Prostate gland (tissue), 2 donors: ENCODE measurements at regions not wholly inside any gene's neighbourhood (a gene's known extent, or its start where the extent isn't known, plus 50 kb on each side); places are given as distances from the start of the nearest gene placed in this dataset.

Experiments used
- DNase-seq: peaks from one replicate; pipeline ENCODE4 v3.0.0-alpha.2; 2019; ENCODE audit warnings: low spot score
- H3K27ac ChIP-seq, 2 donors: fragments of 200-600 bp; sonication (generic); 2 replicates each; pipeline ENCODE4 v1.5.1; 2017 to 2019
- H3K27me3 ChIP-seq: fragments of 200-600 bp; sonication (generic); replicated peaks from 2 replicates; pipeline ENCODE4 v1.5.1; 2019; ENCODE audit not compliant: insufficient read depth
- H3K36me3 ChIP-seq, 2 donors: fragments of 200-600 bp; sonication (generic); 1 replicate in 1 of 2; 2 replicates in 1 of 2; pipeline versions ENCODE4 v1.5.1 to v1.8.1; 2017 to 2019
- H3K4me1 ChIP-seq: fragments of 200-600 bp; sonication (generic); replicated peaks from 2 replicates; pipeline ENCODE4 v1.5.1; 2019
- H3K4me3 ChIP-seq, 2 donors: fragments of 200-600 bp; sonication (generic); 2 replicates each; pipeline ENCODE4 v1.5.1; 2017 to 2019
- H3K9me3 ChIP-seq: fragments of 200-600 bp; sonication (generic); 2 replicates; pipeline ENCODE4 v1.5.1; 2017
- POLR2A ChIP-seq: fragments of 450-650 bp; IDR thresholded peaks from one replicate; pipeline ENCODE4 v1.6.1; 2016; ENCODE audit warnings: antibody characterized with exemption, mild to moderate bottlenecking
- POLR2AphosphoS5 ChIP-seq: sonication (generic); formaldehyde crosslinking; IDR thresholded peaks from one replicate; pipeline ENCODE4 v1.6.1; 2017; ENCODE audit warnings: antibody characterized with exemption
- WGBS: methylation state at CpG from one replicate; pipeline ENCODE4 v1.1.5; 2018; 5-methylcytosine and 5-hydroxymethylcytosine counted together
- intact Hi-C: fragments of 100-400 bp; cut with DNase I; formaldehyde crosslinking; loops from one replicate; pipeline ENCODE4 v1.14.2; 2022
- TF ChIP-seq, protein P1 (sequence below), 4 experiments: fragments of 200-600 bp in 2 of 4; fragments of 450-650 bp in 2 of 4; sonication (generic) in 2 of 4; IDR thresholded peaks; 1 replicate in 3 of 4; 2 replicates in 1 of 4; pipeline ENCODE4 v1.5.1; 2016 to 2019; ENCODE audit warnings: antibody characterized with exemption in 4 of 4, mild to moderate bottlenecking in 2 of 4, moderate library complexity in 2 of 4

DNA sequence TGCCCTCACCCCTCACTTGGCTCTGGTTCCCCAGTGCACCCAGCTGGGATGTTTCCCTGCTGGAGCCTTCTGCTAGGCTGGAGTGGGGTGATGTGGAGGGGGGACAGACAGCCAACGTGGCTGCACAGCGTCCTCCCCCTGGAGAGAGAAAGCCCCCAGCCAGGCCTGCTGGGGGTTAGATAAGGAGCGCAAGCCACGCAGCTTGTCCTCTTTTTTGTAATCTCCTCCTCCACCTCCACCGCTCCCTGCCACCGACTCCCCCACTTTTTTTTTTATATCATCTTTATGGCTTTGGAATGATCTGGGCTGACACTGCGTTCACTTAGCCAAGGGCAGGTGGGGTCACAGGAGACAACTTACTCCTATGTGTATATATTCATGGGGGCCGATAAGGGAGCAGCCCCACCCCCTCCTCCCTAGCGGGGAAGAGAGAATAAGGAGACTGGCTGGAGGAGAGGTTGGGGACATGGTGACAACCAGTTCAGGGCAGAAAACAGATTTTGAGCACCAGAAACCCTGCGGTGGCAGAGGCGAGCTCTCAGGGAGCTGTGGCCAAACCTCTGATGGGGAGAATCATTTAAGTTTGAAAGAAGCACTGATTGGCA, 169.9 kb upstream of the LHX5 start:
- WGBS = 19% methylated on average over 11 of the region's 11 CpGs
- Histone ChIP-seq H3K4me1 (no peaks in the 10 kb centered on the region), H3K36me3 (no peaks in the 10 kb centered on the region), H3K27ac (no peak overlapping the region), H3K4me3 (no peak overlapping the region), H3K27me3 (peaks cover 16% of the 10 kb centered on the region), H3K9me3 (no peaks in the 10 kb centered on the region)
- intact Hi-C loops = no loop called here
- no peak for DNase-seq
- TF ChIP-seq POLR2A (no peak), POLR2AphosphoS5 (no peak)
- TF ChIP-seq, protein P1, sequence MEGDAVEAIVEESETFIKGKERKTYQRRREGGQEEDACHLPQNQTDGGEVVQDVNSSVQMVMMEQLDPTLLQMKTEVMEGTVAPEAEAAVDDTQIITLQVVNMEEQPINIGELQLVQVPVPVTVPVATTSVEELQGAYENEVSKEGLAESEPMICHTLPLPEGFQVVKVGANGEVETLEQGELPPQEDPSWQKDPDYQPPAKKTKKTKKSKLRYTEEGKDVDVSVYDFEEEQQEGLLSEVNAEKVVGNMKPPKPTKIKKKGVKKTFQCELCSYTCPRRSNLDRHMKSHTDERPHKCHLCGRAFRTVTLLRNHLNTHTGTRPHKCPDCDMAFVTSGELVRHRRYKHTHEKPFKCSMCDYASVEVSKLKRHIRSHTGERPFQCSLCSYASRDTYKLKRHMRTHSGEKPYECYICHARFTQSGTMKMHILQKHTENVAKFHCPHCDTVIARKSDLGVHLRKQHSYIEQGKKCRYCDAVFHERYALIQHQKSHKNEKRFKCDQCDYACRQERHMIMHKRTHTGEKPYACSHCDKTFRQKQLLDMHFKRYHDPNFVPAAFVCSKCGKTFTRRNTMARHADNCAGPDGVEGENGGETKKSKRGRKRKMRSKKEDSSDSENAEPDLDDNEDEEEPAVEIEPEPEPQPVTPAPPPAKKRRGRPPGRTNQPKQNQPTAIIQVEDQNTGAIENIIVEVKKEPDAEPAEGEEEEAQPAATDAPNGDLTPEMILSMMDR (IDR thresholded peaks at IDR 0.05) = no peak

DNA sequence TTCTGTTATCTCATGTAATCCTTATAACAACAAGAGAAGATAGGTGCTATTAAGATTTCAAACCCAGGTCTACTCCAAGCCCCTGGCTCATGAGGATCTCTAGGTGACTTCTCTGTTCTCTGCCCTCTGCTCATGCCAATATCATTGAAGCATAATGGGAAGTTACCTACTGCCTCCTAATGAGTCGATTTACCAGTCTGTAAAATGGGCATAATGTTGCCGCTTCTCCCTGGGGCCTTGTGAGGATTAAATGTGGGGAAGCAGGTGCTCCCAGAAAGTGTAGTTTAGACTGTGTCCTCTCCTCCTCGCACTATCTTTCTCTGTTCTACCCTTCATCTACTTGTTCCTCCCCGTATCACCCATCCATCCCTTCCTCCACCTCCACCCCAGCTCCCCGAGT, 169.2 kb upstream of the LHX5 start:
- intact Hi-C loops = no loop called here
- no peak overlapping the region for H3K27ac ChIP-seq
- no peak overlapping the region for H3K4me3 ChIP-seq
- TF ChIP-seq, protein P1 (IDR thresholded peaks at IDR 0.05) = no peak
- TF ChIP-seq POLR2AphosphoS5 (no peak), POLR2A (no peak)
- no peaks in the 10 kb centered on the region for H3K9me3 ChIP-seq
- 67% methylated on average over 5 of the region's 5 CpGs for WGBS
- no peaks in the 10 kb centered on the region for H3K36me3 ChIP-seq
- no peaks in the 10 kb centered on the region for H3K4me1 ChIP-seq
- H3K27me3 ChIP-seq = peaks cover 16% of the 10 kb centered on the region
- DNase-seq = no peak

DNA sequence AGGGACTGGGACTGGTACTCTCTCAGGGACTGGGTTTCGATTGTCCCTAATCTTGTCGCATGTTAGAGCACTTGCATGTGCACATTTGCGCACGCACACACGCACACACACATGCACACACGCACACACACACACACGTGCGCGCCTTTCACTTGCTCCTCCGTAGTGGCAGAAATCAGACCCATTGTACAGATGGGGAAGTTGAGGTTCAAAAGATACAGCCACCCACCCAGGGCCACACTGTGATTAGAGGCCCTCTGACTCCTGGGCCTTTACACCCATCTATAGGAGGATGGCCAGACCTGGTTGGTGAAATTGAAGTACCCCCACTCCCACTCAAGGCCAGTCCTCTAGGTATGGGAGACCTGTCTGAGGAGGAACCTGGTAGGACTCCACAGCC, 167.8 kb upstream of the LHX5 start:
- Histone ChIP-seq H3K9me3 (no peaks in the 10 kb centered on the region), H3K36me3 (no peaks in the 10 kb centered on the region), H3K4me1 (no peaks in the 10 kb centered on the region), H3K27ac (no peak overlapping the region), H3K4me3 (no peak overlapping the region), H3K27me3 (peaks cover 13% of the 10 kb centered on the region)
- 85% methylated on average over 10 of the region's 10 CpGs for WGBS
- DNase-seq = no peak
- TF ChIP-seq POLR2AphosphoS5 (no peak), POLR2A (no peak)
- TF ChIP-seq, protein P1 (IDR thresholded peaks at IDR 0.05) = no peak
- intact Hi-C loops = no loop called here

DNA sequence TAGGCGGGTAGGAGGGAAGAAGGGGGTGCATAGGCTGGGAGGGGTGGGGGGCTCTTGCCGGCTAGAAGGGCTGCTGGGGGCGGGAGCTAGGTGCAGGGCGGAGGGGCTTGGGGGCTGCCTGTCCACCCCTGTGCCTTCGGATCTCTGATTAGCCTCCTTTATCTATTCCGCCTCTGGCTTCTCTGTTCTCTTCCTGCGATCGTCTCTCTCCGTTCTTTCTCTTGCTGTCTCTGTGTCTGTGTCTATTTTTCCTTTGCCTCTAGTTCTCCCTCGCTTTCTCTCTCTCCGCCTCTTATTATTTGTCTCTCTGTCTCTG, 166.7 kb upstream of the LHX5 start:
- H3K9me3 ChIP-seq = no peaks in the 10 kb centered on the region
- no peaks in the 10 kb centered on the region for H3K36me3 ChIP-seq
- H3K27me3 ChIP-seq = peaks cover 13% of the 10 kb centered on the region
- no peak for DNase-seq
- H3K4me3 ChIP-seq = no peak overlapping the region
- intact Hi-C loops = no loop called here
- 22% methylated on average over 10 of the region's 11 CpGs for WGBS
- no peaks in the 10 kb centered on the region for H3K4me1 ChIP-seq
- TF ChIP-seq POLR2A (no peak), POLR2AphosphoS5 (no peak)
- TF ChIP-seq, protein P1 (IDR thresholded peaks at IDR 0.05) = no peak
- no peak overlapping the region for H3K27ac ChIP-seq

DNA sequence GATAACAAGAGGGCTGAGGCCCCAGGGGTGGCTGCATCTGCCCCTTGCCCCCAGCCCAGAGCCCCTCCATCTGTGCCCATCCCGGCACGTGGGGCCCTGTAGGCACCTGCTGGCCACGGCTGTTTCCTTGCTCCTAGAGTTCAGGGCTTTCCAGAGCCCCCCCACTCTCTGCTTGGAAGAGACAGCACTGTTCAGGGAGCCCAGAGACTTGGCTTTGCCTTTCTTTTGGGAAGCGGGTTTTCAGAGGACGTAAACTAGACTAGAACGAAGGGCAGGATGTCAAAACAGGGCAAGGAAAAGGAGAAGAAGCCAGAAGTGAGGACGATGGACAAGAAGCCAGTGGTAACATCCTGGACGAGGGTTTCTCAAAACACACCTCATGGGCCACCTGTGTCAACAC, 163.3 kb upstream of the LHX5 start:
- no peak overlapping the region for H3K27ac ChIP-seq
- peaks cover 7% of the 10 kb centered on the region for H3K27me3 ChIP-seq
- WGBS = 49% methylated on average over 8 of the region's 8 CpGs
- no peaks in the 10 kb centered on the region for H3K9me3 ChIP-seq
- no peak for DNase-seq
- H3K4me1 ChIP-seq = no peaks in the 10 kb centered on the region
- H3K4me3 ChIP-seq = no peak overlapping the region
- intact Hi-C loops = no loop called here
- TF ChIP-seq, protein P1 (IDR thresholded peaks at IDR 0.05) = no peak
- TF ChIP-seq POLR2AphosphoS5 (no peak), POLR2A (no peak)
- no peaks in the 10 kb centered on the region for H3K36me3 ChIP-seq
